Medulla oblongata (tissue), 1 donor: ENCODE measurements at regions not wholly inside any gene's neighbourhood (a gene's known extent, or its start where the extent isn't known, plus 50 kb on each side); places are given as distances from the start of the nearest gene placed in this dataset.

Experiments used
- DNase-seq: peaks from one replicate; pipeline ENCODE4 v3.0.0-alpha.2; 2015; ENCODE audit errors: extremely low spot score

- no peak for DNase-seq
These were observed 69.0 kb upstream of the OTOS start for GRCh38 chr2:240209493-240209892.

GRCh38 chr2:240210198-240210965 is 69.9 kb upstream of the OTOS start:
- DNase-seq: no peak

DNA sequence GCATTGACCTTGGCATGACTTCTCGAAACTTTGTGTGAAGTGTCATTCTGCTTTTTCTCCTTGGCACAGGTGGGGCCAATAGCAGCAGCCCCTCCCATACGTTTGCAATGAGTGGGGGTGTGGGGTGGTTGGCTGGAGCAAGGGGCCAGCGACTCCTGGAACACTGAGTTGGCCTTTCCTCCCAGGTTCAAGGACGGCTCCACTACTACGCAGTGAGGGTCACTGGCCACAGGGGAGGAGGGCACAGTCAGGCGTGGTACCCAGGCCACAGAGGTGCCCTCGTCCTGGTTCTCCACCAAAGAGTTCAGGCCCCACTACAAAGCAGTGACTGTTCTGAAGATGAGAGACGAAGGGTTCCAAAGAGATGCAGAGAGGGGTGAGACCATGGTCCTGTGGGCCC is 70.6 kb upstream of the OTOS start:
- DNase-seq: no peak

GRCh38 chr2:240211598-240212424 is 71.4 kb upstream of the OTOS start:
- no peak for DNase-seq

DNA sequence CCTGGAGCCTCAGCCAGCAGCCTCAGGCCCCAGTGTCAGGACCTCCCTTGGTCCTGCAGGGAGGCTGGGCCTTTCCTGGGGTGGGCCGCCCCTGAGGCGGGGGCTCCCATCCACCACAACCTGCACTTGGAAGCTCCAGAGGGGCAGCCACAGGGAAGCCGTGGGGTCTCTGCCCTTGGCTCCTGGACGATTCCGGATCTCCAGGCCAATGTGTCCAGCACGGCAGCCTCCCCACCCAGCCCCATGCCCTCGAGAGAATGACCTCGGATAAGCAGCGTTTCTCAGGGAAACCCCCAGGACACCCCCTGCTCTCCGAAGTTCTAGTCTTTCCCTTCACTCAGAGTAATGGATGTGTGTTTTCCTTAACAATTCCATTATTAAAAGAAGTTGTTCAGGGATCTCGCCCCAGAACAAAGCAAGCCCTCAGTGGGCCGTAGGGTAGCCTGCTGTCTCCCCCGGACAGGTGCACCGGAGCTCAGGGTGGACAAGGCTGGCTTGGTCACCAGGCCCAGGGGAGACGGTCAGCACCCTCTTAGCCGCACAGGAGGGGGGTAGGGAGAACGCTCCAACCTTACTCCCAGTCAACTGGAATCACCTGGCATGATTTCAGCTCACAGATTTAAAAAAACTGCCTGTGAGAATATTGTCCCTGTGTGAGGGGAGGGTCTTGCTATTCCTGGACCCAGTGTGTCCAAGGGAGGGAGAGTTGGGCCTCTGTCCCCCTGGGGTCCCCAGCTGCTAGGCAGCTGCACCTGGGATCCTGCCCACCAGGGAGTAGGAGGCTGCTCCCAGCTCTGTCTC is 72.2 kb upstream of the OTOS start:
- no peak for DNase-seq

DNA sequence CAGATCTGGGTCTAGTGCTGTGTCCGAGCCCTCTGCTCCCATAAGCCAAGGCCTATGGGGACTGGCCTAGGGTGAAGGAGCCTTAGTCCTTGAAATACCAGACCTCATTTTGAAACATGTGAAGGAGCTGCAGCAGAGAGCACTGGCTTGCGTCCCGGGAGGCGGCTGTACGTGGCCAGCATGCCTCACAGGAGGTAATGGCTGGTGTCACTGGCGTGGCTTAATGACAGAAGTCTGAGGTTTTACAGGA is 72.7 kb upstream of the OTOS start:
- DNase-seq: peak; percentile 45

DNA sequence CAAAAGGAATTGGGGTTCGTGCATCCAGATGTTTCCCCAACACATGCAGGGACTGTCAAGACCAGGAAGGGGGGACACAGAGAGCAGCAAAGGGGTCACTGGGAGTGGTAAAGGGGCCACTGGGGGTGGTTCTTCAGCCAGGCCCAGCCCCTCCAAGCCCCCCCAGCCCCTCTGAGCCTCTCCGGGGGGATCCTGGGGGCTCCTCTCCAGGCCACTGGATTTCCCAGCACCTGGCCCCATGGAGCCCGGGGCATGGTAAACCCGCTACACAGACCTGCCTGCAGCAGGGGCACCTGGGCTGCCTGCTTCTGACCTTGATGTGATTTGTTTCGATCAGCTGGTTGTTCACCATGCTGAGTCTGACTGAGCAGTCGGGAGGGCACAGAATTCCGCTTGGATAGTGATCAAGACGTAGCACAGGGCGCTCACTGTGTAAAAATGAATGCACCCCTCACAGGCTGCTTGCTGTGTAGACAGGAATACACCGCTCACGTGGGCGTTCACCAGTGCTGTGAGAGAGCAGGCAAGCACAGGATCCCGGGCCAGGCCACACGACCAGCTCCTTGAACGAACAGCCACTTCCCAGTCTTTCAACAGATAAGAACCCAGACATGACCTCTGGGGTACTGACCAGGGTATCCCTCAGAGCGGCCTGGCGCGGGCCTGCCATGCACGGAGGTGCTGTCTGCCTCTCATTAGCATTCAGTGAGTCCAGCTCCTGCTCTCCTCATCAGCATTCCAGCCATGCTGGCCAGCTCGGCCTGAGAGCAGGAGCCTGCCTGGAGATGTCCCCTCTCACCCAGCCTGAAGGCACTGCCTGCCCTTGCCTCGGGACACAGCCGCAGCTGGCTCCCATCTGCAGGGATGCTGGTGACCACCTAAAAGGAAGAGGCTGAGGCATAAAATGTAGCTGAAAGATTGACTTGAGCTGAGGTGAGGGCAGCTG is 73.3 kb upstream of the OTOS start:
- peak; percentile 69 for DNase-seq

DNA sequence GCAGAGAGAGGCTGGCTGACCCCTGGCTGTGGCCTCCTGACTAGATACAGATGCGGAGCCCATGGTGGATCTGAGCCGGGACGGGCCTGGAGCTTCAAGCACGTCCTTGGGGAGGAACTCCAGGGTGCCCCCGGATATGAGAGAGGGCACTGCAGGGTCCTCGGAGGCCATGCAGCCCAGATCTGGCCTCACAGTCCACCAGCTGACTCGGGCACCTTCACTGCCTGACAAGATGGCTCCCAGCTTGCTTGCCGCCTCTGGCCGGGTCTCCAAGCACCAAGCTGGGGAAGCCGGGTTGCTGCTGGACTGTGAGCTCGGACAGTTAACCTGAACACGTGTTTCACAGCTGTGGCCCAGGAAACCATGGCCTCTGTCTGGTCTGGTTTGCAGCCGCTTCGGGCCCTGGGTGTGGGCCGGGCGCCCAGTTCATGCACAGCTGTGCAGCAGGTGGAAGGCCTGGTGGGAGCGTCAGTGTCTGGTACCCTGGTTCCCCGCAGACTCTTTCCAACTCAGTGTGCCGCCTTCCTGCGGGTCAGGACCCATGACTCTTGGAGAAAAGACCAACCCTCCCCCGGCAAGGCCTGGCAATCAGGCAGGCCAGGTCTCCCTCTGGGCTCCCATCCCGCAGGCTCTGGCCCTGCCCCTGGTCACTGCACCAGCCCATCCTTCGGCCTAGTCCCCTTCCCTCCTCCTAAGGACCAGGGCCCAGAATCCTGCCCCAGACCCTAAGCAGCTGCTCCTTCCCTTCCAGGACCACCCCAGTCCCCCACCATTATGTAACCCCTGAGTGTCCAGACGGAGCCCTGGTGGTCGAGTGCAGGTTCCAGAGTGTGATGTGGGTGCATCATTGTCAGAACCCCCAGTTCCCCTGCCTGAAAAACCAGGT is 74.6 kb upstream of the OTOS start:
- no peak for DNase-seq

DNA sequence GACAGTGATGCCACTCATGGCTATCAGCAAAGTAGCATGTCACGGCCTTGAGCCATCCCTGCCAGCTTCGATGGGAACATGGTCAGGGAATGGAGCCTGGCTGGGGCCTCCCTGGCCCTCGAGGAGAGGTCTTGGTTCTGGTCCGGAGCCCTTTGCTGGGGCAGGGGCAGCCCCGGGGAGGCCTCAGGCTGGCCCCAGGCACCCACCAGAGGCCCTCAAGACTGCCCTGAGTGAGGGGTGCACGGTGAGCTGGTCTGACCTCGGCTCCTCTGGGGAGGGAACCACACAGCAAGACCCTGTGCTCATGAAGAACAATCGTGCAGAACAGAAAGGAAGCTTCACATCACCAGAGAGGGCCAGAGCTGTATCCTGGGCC is 75.2 kb upstream of the OTOS start:
- DNase-seq: no peak

DNA sequence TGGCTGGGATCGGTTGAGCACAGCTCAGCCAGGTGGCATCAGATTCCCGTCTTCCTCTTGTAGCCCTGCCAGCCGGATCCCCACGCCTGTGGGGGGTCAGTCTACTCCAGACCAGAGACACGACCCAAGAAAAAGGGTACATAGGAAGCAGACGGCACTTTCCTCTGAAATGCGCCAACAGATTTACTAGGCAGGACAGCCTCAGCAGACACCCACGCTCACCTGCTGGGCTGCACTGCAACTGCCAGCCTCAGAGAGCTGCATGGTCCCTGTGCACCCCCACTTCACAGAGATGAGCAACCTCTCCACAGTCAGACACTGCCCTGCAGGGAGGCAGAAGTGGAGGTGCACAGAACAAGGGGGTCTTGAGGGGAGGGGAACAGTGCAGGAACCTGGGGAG is 75.7 kb upstream of the OTOS start:
- DNase-seq: no peak

DNA sequence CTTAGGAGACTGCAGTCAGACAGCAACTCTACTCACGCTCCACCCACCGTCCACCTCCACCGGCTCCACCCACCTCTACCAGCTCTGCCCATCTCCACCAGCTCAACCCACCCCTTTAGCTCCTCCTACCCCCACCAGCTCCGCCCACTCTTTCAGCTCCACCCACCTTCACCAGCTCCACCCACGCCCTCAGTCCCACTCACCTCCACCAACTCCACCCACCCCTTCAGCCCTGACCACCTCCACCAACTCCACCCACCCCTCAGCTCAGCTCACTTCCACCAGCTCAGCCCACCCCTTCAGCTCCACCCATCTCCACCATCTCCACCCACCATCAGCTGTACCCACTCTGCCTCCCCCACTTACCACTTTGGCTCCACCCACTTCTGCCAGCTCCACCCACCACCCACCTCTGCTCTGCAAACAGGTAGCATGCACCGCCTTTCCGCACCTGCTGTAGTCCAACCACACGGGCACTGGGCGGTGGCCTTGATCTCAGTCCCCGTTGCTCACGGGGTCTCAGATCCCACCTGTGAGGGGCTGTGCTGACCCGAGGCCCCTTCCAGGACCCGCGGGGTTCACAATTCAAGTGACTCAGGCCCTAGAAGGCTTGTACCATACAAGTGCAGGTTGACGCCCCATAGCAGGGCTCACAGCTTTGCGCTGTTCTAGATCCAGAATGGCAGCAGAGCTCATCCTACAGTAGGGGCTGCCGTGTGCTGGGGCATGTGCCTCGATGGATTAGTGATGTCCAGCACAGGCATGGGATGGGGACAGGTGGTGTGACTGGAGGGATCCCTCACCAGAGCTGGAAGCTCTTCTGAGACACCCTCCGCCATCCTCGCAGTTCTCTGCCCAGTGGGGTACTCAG is 77.2 kb upstream of the OTOS start:
- no peak for DNase-seq

DNA sequence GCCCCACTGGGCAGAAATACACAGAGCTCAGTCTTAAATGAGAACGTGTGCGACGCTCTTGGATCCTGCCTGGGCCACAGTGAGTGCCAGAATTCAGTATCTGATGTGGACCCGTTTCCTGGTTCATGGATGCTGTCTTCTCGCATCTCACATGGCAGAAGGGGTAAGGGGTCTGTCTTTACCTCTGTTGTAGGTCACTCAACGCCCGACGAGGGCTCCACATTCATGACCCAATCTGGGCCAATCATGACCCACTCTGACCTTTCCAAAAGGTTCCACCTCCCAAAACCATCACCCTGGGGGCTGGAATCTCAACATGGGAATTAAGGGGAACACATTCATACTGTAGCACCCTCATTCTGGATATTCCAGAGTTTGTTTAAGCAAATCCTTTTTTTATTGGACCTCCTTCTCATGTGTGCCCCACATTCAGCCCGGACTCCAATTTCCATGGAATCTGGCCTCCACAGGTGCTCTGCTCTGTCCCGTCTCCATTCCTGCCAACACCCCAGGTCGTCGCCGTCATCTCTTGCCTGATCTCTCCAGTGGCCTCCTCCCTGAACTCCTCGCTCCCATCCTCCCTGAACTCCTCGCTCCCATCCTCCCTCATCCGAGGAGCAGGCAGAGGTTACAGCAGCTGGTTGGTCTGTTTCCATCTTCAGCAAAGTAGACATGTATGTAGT is 78.9 kb upstream of the OTOS start:
- DNase-seq: no peak

DNA sequence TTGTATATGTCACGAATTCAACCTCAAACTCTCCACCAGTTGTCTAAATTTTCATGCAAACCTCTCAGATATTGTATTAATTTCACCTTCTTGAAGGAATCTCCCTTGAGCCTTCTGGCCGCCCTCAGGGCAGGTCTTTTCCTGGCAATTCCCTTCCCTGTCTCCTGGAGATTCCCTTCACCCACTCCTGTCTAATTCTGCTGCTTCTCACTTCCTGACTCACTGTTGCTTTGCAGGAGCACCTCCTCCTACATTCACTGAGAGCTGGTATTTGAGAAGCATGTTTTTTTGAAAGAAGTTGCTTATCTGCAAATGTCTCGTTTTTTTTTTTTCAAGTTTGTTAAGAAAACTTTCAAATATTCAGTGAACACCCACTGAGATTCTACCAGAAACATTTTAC is 79.9 kb upstream of the OTOS start:
- DNase-seq: no peak

DNA sequence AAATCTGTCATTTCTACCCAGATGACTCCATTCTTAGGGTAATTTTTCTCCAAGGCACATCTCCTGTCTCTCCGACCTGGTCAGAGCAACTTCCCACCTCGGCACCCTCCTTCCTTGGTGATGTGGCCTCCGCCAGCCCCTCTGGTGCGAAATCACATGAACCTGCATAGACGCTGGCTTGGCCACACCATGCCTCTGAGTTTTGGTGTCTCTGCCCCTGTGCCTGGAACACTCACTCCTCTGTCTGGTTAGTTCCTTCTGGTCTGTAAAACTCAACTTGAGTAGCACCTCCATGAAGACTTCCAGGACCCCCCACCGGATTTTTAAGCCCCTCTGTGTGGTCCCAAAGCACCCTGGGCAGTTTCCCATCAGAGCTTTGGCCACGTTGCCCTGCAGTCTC is 83.2 kb upstream of the OTOS start:
- no peak for DNase-seq

DNA sequence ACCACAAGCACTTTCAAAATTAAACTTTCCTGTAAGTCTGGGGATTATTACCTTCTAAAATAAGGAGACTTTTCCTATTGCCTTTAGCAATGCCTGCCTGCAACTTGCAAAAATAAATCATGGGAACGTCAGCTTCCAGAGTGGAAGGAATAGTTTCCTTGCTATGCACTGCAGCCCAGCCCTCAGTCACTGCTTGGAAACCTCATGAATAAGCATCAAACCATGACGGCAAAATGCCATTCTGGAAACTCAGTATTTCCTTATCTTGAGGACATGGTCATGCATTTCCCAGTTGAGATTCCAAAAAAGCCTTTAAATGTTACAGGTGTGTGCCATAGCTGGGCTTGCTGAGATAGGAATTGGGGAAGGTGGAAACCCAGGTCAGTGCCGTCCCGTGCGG is 84.2 kb upstream of the OTOS start:
- no peak for DNase-seq

DNA sequence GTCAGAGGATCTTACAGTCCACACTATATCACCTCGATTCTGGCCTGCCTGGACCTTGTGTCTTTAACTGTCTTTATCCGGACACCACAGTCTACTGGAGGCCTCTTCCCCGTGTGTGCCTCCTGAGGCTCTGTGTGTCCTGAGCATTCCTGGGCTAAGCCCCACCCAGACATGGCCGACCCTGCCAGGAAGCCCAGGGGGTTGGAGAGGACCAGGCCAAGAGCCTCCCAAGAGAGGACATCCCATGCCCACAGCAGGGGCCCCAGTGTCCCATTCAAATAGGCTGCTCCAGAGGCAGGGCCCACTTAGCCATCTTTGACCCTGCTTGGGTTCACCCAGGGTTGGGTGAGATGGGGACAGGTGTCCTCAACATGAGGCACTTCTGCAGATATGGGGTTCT is 84.7 kb upstream of the OTOS start:
- no peak for DNase-seq

GRCh38 chr2:240225660-240226475 is 85.4 kb upstream of the OTOS start:
- DNase-seq: no peak
